IMR-90 (cell line): ENCODE measurements at regions not wholly inside any gene's neighbourhood (a gene's known extent, or its start where the extent isn't known, plus 50 kb on each side); places are given as distances from the start of the nearest gene placed in this dataset.

Source experiments
- CHD1 ChIP-seq: IDR thresholded peaks from 2 replicates; pipeline ENCODE4 v1.6.1; 2012; ENCODE audit warnings: low read depth, low read length, improper control_type of control experiment
- FOS ChIP-seq: fragments of 150-350 bp; IDR thresholded peaks from 2 replicates; pipeline ENCODE4 v1.6.1; 2016; ENCODE audit warnings: low read depth, low read length
- MAFK ChIP-seq: IDR thresholded peaks from 2 replicates; pipeline ENCODE4 v1.6.1; 2012; ENCODE audit warnings: low read depth, low read length, improper control_type of control experiment
- MAZ ChIP-seq: IDR thresholded peaks from 2 replicates; pipeline ENCODE4 v1.6.1; 2012; ENCODE audit warnings: low read depth, mild to moderate bottlenecking, low read length, improper control_type of control experiment, moderate library complexity, borderline replicate concordance
- MXI1 ChIP-seq: IDR thresholded peaks from 2 replicates; pipeline ENCODE4 v1.6.1; 2012; ENCODE audit warnings: low read depth, mild to moderate bottlenecking, low read length, moderate library complexity, borderline replicate concordance
- POLR2A ChIP-seq: IDR thresholded peaks from 2 replicates; pipeline ENCODE4 v1.6.1; 2012; ENCODE audit warnings: mild to moderate bottlenecking, low read depth, low read length
- RAD21 ChIP-seq: IDR thresholded peaks from 2 replicates; pipeline ENCODE4 v1.6.1; 2012; ENCODE audit warnings: low read length, improper control_type of control experiment
- RFX5 ChIP-seq: IDR thresholded peaks from 2 replicates; pipeline ENCODE4 v1.8.0; 2012; ENCODE audit warnings: low read depth, mild to moderate bottlenecking, low read length, moderate library complexity
- SMC3 ChIP-seq: fragments of 150-350 bp; IDR thresholded peaks from 2 replicates; pipeline ENCODE4 v1.6.1; 2016; ENCODE audit warnings: low read depth, mild to moderate bottlenecking, antibody characterized with exemption, low read length, moderate library complexity
- TF ChIP-seq, protein P1 (sequence below): conservative IDR thresholded peaks from 2 replicates; pipeline ENCODE4 v1.5.1; 2012; ENCODE audit warnings: mild to moderate bottlenecking, low read depth, low read length, improper control_type of control experiment
- TF ChIP-seq, protein P2 (sequence below): fragments of 150-350 bp; IDR thresholded peaks from 2 replicates; pipeline ENCODE4 v1.6.1; 2017; ENCODE audit warnings: mild to moderate bottlenecking, antibody characterized with exemption, low read length, low read depth

- no peak for TF ChIP-seq POLR2A
- no peak for TF ChIP-seq MAZ
- TF ChIP-seq, protein P1, sequence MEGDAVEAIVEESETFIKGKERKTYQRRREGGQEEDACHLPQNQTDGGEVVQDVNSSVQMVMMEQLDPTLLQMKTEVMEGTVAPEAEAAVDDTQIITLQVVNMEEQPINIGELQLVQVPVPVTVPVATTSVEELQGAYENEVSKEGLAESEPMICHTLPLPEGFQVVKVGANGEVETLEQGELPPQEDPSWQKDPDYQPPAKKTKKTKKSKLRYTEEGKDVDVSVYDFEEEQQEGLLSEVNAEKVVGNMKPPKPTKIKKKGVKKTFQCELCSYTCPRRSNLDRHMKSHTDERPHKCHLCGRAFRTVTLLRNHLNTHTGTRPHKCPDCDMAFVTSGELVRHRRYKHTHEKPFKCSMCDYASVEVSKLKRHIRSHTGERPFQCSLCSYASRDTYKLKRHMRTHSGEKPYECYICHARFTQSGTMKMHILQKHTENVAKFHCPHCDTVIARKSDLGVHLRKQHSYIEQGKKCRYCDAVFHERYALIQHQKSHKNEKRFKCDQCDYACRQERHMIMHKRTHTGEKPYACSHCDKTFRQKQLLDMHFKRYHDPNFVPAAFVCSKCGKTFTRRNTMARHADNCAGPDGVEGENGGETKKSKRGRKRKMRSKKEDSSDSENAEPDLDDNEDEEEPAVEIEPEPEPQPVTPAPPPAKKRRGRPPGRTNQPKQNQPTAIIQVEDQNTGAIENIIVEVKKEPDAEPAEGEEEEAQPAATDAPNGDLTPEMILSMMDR: no peak
- no peak for TF ChIP-seq MXI1
- no peak for TF ChIP-seq RAD21
- TF ChIP-seq SMC3: no peak
- TF ChIP-seq RFX5: no peak
- TF ChIP-seq MAFK: no peak
- TF ChIP-seq FOS: no peak
- no peak for TF ChIP-seq CHD1
- TF ChIP-seq, protein P2, sequence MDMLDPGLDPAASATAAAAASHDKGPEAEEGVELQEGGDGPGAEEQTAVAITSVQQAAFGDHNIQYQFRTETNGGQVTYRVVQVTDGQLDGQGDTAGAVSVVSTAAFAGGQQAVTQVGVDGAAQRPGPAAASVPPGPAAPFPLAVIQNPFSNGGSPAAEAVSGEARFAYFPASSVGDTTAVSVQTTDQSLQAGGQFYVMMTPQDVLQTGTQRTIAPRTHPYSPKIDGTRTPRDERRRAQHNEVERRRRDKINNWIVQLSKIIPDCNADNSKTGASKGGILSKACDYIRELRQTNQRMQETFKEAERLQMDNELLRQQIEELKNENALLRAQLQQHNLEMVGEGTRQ: no peak
These were observed 88.4 kb upstream of the CELF4 start for GRCh38 chr18:37654034-37654433.
